ENCODE measurements at regions not wholly inside any gene's neighbourhood (a gene's known extent, or its start where the extent isn't known, plus 50 kb on each side); places are given as distances from the start of the nearest gene placed in this dataset.

DNA sequence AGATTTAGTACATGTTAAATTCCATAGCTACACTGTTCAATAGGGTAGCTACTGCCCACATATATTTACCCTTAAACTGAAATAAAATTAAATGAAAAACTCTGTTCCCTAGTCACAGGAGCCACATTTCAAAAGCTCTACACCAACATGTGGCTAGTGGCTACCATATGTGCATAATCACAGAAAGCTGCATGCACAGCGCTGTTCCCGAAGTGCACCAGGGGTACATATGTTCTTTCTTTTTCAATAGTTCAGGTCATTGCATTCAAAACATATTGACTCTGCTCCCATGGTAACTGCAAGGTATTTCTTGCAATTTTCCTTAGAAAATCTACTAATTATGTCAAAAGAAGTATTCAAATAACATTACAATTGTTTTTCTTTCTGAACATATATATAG, 591.2 kb downstream of the PDHA2 start:
- no peak for TF ChIP-seq POLR2A (IDR thresholded peaks at IDR 0.05)
- TF ChIP-seq, protein P1, sequence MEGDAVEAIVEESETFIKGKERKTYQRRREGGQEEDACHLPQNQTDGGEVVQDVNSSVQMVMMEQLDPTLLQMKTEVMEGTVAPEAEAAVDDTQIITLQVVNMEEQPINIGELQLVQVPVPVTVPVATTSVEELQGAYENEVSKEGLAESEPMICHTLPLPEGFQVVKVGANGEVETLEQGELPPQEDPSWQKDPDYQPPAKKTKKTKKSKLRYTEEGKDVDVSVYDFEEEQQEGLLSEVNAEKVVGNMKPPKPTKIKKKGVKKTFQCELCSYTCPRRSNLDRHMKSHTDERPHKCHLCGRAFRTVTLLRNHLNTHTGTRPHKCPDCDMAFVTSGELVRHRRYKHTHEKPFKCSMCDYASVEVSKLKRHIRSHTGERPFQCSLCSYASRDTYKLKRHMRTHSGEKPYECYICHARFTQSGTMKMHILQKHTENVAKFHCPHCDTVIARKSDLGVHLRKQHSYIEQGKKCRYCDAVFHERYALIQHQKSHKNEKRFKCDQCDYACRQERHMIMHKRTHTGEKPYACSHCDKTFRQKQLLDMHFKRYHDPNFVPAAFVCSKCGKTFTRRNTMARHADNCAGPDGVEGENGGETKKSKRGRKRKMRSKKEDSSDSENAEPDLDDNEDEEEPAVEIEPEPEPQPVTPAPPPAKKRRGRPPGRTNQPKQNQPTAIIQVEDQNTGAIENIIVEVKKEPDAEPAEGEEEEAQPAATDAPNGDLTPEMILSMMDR (IDR thresholded peaks at IDR 0.05), result no peak
- no peak for TF ChIP-seq POLR2AphosphoS5 (IDR thresholded peaks at IDR 0.05)

Data from transverse colon (tissue), 4 donors.